ENCODE measurements at regions not wholly inside any gene's neighbourhood (a gene's known extent, or its start where the extent isn't known, plus 50 kb on each side); places are given as distances from the start of the nearest gene placed in this dataset.
"Not testable (repeated sequence)": the region's sequence is repeated elsewhere in the genome, so short reads cannot be mapped to it uniquely, and the experiment has no call there.

GRCh38 chr5:1576851-1577250, 53.1 kb upstream of the LPCAT1 start:
- not testable (repeated sequence) for DNase-seq

GRCh38 chr5:1575991-1576714, 52.4 kb upstream of the LPCAT1 start:
- not testable (repeated sequence) for DNase-seq

- not testable (repeated sequence) for DNase-seq
Measured at GRCh38 chr5:1575491-1575890, 51.7 kb upstream of the LPCAT1 start.

- DNase-seq = not testable (repeated sequence)
Measured at GRCh38 chr5:1574023-1574318, 50.2 kb upstream of the LPCAT1 start.

GRCh38 chr5:1573217-1574022, 49.7 kb upstream of the LPCAT1 start:
- DNase-seq = not testable (repeated sequence)

Measured in activated CD4-positive, alpha-beta T cell treated with anti-CD3 and anti-CD28 coated beads, Interleukin-2, amount 50 U/mL, for 4 hours (primary cell).